OCI-LY3 (cell line): ENCODE measurements at regions not wholly inside any gene's neighbourhood (a gene's known extent, or its start where the extent isn't known, plus 50 kb on each side); places are given as distances from the start of the nearest gene placed in this dataset.

Experiments used
- H2AFZ ChIP-seq: fragments of 200-600, 300-600 bp; shearing (Covaris generic); 2 replicates; pipeline ENCODE4 v1.6.0; 2014; ENCODE audit warnings: antibody characterized with exemption, low read depth, low read length
- H3K27ac ChIP-seq: fragments of 200-600, 300-600 bp; sonication (generic); 2 replicates; pipeline ENCODE4 v1.5.1; 2014; ENCODE audit warnings: mild to moderate bottlenecking, low read length, moderate library complexity, mixed read lengths
- H3K27me3 ChIP-seq: fragments of 200-600, 300-600 bp; sonication (generic); 2 replicates; pipeline ENCODE4 v1.6.1; 2014; ENCODE audit warnings: low read depth, low read length, mixed read lengths
- H3K36me3 ChIP-seq: fragments of 200-600, 300-600 bp; sonication (generic); replicated peaks from 2 replicates; pipeline ENCODE3; 2014; ENCODE audit warnings: low read depth, low read length, mixed read lengths
- H3K4me1 ChIP-seq: fragments of 300-600, 200-600 bp; sonication (generic); 2 replicates; pipeline ENCODE4 v1.6.1; 2014; ENCODE audit warnings: low read length, mixed read lengths
- H3K4me2 ChIP-seq: fragments of 200-600, 300-600 bp; sonication (generic); 2 replicates; pipeline ENCODE4 v1.6.1; 2014; ENCODE audit warnings: low read length, mixed read lengths
- H3K4me3 ChIP-seq: fragments of 300-600, 200-600 bp; sonication (generic); 2 replicates; pipeline ENCODE4 v1.5.1; 2014; ENCODE audit warnings: antibody characterized with exemption, mild to moderate bottlenecking, low read length, moderate library complexity
- H3K79me2 ChIP-seq: fragments of 300-600, 200-600 bp; shearing (Covaris generic); 2 replicates; pipeline ENCODE4 v1.6.1; 2014; ENCODE audit warnings: mild to moderate bottlenecking, low read length, mixed read lengths
- H3K9ac ChIP-seq: fragments of 300-600, 200-600 bp; shearing (Covaris generic); 2 replicates; pipeline ENCODE4 v1.6.0; 2014; ENCODE audit warnings: mild to moderate bottlenecking, low read length, moderate library complexity
- H3K9me3 ChIP-seq: fragments of 200-600, 300-600 bp; shearing (Covaris generic); 2 replicates; pipeline ENCODE4 v1.6.1; 2014; ENCODE audit warnings: low read length, mixed read lengths; ENCODE audit not compliant: insufficient read depth
- H4K20me1 ChIP-seq: fragments of 200-600, 300-600 bp; sonication (generic); 2 replicates; pipeline ENCODE4 v1.6.1; 2016; ENCODE audit warnings: low read length, mixed read lengths; ENCODE audit not compliant: insufficient read depth
- EZH2phosphoT487 ChIP-seq: fragments of 200-600 bp; shearing (Covaris generic); IDR thresholded peaks from 2 replicates; pipeline ENCODE4 v1.6.1; 2018; ENCODE audit warnings: antibody characterized with exemption, mixed run types, low read depth
- TF ChIP-seq, protein P1 (sequence below): fragments of 200-600, 300-600 bp; sonication (generic); IDR thresholded peaks from 2 replicates; pipeline ENCODE4 v1.5.1; 2014; ENCODE audit warnings: antibody characterized with exemption, low read length, low read depth

DNA sequence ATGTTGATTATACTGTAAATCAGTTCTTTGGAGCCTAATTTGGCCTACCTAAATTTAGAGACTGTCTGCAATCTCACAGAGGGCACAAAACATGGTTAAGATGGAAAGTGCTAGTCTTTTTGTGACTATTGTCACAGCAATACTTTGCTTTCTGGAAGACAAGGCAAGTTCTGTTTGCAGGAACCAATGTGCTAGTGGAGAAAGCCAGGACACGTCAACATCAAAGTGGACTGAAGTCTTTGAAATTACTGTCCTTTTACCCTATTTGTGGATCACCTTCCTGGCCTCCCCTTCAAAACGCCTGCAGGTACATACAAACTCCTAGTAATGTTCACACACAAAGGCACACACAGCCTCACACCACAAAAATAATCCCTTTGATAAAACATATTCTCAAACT, 248.7 kb downstream of the MAN2A1 start:
- Histone ChIP-seq H3K27ac (no peak overlapping the region), H3K9me3 (no peaks in the 10 kb centered on the region), H2AFZ (no peak overlapping the region), H3K27me3 (no peaks in the 10 kb centered on the region), H4K20me1 (no peaks in the 10 kb centered on the region), H3K4me1 (peaks cover 47% of the 10 kb centered on the region), H3K4me2 (no peak overlapping the region), H3K4me3 (no peak overlapping the region), H3K36me3 (no peaks in the 10 kb centered on the region), H3K9ac (no peak overlapping the region), H3K79me2 (no peaks in the 10 kb centered on the region)
- TF ChIP-seq, protein P1, sequence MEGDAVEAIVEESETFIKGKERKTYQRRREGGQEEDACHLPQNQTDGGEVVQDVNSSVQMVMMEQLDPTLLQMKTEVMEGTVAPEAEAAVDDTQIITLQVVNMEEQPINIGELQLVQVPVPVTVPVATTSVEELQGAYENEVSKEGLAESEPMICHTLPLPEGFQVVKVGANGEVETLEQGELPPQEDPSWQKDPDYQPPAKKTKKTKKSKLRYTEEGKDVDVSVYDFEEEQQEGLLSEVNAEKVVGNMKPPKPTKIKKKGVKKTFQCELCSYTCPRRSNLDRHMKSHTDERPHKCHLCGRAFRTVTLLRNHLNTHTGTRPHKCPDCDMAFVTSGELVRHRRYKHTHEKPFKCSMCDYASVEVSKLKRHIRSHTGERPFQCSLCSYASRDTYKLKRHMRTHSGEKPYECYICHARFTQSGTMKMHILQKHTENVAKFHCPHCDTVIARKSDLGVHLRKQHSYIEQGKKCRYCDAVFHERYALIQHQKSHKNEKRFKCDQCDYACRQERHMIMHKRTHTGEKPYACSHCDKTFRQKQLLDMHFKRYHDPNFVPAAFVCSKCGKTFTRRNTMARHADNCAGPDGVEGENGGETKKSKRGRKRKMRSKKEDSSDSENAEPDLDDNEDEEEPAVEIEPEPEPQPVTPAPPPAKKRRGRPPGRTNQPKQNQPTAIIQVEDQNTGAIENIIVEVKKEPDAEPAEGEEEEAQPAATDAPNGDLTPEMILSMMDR = no peak
- TF ChIP-seq EZH2phosphoT487 = no peak

DNA sequence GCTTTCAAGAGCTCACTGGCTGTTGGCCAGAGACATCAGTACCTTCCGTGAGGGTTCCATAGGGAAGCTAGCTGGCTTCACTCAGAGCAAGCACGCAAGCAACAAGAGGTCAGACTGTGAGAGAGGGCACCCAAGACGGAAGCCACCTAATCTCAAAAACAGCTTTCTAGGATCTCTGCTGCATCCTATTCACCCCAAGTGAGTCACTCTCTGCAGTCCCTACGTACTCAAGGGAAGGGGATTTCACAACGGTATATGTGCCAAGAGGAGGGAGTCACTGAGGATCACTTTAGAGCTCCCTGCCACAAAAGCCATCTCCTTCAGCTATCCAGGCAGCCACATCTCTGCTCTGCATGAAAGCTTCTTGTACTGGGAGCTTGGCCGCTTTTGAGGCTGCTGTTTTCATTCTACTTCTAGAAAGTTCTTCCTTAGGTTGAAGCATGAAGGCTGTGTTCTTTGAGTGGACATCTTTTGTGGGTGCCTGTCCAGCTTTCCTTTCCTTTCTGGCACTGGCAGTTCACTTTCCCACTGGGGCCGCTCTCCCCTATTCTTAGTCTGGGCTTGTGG, 249.5 kb downstream of the MAN2A1 start:
- Histone ChIP-seq H2AFZ (no peak overlapping the region), H3K4me3 (no peak overlapping the region), H3K36me3 (no peaks in the 10 kb centered on the region), H3K9me3 (no peaks in the 10 kb centered on the region), H3K9ac (no peak overlapping the region), H3K27me3 (no peaks in the 10 kb centered on the region), H3K79me2 (no peaks in the 10 kb centered on the region), H3K4me2 (no peak overlapping the region), H4K20me1 (no peaks in the 10 kb centered on the region), H3K27ac (no peak overlapping the region), H3K4me1 (peaks cover 51% of the 10 kb centered on the region)
- TF ChIP-seq, protein P1 = no peak
- no peak for TF ChIP-seq EZH2phosphoT487

DNA sequence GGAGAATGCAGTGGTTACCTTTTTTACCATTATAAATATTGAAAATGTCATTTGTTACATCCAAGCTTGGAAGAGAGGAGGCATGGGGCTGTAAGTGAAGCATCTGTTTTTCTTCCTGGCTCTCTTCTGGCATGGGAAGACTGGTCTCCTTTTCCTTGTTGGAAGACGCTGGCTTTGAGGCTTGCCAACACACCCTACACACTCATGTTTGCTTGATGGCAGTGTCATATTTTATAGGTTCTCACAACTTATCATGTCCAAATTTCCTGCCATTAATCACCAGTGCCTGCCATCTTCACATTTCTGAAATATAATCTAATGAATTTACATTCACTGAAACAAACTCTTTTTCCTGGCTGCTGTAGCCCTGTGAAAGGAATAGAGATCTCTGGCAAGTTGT, 252.9 kb downstream of the MAN2A1 start:
- H3K79me2 ChIP-seq = no peaks in the 10 kb centered on the region
- no peak overlapping the region for H2AFZ ChIP-seq
- no peak overlapping the region for H3K4me3 ChIP-seq
- H3K4me1 ChIP-seq = peaks cover 38% of the 10 kb centered on the region
- H3K27me3 ChIP-seq = no peaks in the 10 kb centered on the region
- H4K20me1 ChIP-seq = no peaks in the 10 kb centered on the region
- no peak for TF ChIP-seq EZH2phosphoT487
- TF ChIP-seq, protein P1 = no peak
- H3K36me3 ChIP-seq = no peaks in the 10 kb centered on the region
- H3K27ac ChIP-seq = no peak overlapping the region
- H3K4me2 ChIP-seq = no peak overlapping the region
- no peaks in the 10 kb centered on the region for H3K9me3 ChIP-seq
- H3K9ac ChIP-seq = no peak overlapping the region

DNA sequence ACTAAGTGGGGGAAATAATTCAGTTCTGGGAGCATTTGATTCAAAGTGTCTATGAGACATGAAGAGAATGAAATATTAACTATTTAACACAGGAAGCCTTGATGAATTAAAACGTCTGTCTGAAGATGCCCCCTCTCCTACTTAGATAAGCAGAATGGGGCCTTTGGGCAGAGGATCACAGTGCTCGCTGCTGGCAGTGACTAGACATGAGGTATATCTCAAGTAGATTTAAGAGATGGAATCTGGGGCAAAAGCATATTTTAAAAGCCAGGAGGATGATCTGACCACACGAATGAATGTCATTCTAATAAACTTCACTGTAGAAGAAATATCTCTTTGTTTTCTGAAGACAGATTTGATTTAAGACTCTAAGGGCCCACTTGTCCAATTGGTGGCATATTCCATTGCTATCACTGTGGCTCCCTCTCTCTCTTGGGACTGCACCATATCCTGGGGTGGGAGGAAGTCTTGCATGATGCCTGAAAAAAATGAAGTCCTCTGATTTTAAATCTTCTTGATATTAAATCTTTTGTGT, 254.0 kb downstream of the MAN2A1 start:
- no peak overlapping the region; the same call in 1 of the 2 replicates for H3K4me2 ChIP-seq
- H3K9me3 ChIP-seq = no peaks in the 10 kb centered on the region
- H3K4me1 ChIP-seq = peaks cover 32% of the 10 kb centered on the region
- H3K36me3 ChIP-seq = no peaks in the 10 kb centered on the region
- H4K20me1 ChIP-seq = no peaks in the 10 kb centered on the region
- no peak overlapping the region for H2AFZ ChIP-seq
- no peak overlapping the region for H3K9ac ChIP-seq
- H3K27me3 ChIP-seq = no peaks in the 10 kb centered on the region
- no peaks in the 10 kb centered on the region for H3K79me2 ChIP-seq
- TF ChIP-seq EZH2phosphoT487 = no peak
- TF ChIP-seq, protein P1 = no peak
- H3K27ac ChIP-seq = no peak overlapping the region
- H3K4me3 ChIP-seq = no peak overlapping the region
